IMR-90 (cell line): ENCODE measurements at regions not wholly inside any gene's neighbourhood (a gene's known extent, or its start where the extent isn't known, plus 50 kb on each side); places are given as distances from the start of the nearest gene placed in this dataset.

ENCODE experiments used
- ATAC-seq: fragments of 200-7000 bp; cut with Tn5 transposase; 2 replicates; pipeline ENCODE4 v1.9.1; 2020; ENCODE audit warnings: low read depth, mild to moderate bottlenecking, moderate library complexity
- BruUV-seq: library from RNA; stranded (reverse); fragments of 400-500 nt; replicated peaks from 2 replicates; lab custom pipeline; 2021; lab: Mats Ljungman, UMichigan
- CTCF ChIA-PET: fragments of 300-600 bp; formaldehyde crosslinking; extraction: SDS; loops from one replicate; lab custom pipeline; 2021; ENCODE audit warnings: antibody characterized with exemption; lab: Yijun Ruan, JAX
- POLR2A ChIA-PET: fragments of 300-600 bp; sonication (Branson Sonifier 250); formaldehyde crosslinking; loops from one replicate; lab custom pipeline; 2022; ENCODE audit warnings: antibody characterized with exemption; ENCODE audit not compliant: unreplicated experiment; lab: Charles Lee
- DNase-seq: peaks from one replicate; pipeline ENCODE4 v3.0.0; 2013
- H2AFZ ChIP-seq: replicated peaks from 2 replicates; pipeline ENCODE3; 2013; ENCODE audit warnings: low read length, mild to moderate bottlenecking; ENCODE audit not compliant: poor library complexity
- H2AK5ac ChIP-seq: 2 replicates; pipeline ENCODE4 v1.6.1; 2013; ENCODE audit warnings: low read depth, low read length, inconsistent platforms
- H2AK9ac ChIP-seq: replicated peaks from 2 replicates; pipeline ENCODE3; 2013; ENCODE audit warnings: mild to moderate bottlenecking, low read depth, low read length, moderate library complexity; ENCODE audit not compliant: poor library complexity
- H2BK120ac ChIP-seq: 2 replicates; pipeline ENCODE4 v1.6.1; 2013; ENCODE audit warnings: low read depth, low read length, inconsistent platforms
- H2BK15ac ChIP-seq: 3 replicates; pipeline ENCODE4 v1.6.1; 2013; ENCODE audit warnings: low read depth, low read length, inconsistent platforms
- H2BK20ac ChIP-seq: 2 replicates; pipeline ENCODE4 v1.6.1; 2013; ENCODE audit warnings: low read depth, mild to moderate bottlenecking, inconsistent platforms, low read length, moderate library complexity
- H2BK5ac ChIP-seq: 2 replicates; pipeline ENCODE4 v1.6.1; 2013; ENCODE audit warnings: mild to moderate bottlenecking, low read depth, low read length, inconsistent platforms; ENCODE audit not compliant: poor library complexity, severe bottlenecking
- H3K14ac ChIP-seq: replicated peaks from 2 replicates; pipeline ENCODE4 v1.6.1; 2013; ENCODE audit warnings: low read depth, low read length, inconsistent platforms
- H3K18ac ChIP-seq: 2 replicates; pipeline ENCODE4 v1.6.1; 2013; ENCODE audit warnings: low read depth, low read length, control low read depth
- H3K23ac ChIP-seq: 2 replicates; pipeline ENCODE4 v1.6.1; 2013; ENCODE audit warnings: low read depth, low read length, inconsistent platforms
- H3K27ac ChIP-seq: 2 replicates; pipeline ENCODE4 v1.5.1; 2013; ENCODE audit warnings: mild to moderate bottlenecking, control low read depth, low read length; ENCODE audit not compliant: insufficient read depth
- H3K27me3 ChIP-seq: 2 replicates; pipeline ENCODE4 v1.6.1; 2013; ENCODE audit warnings: low read length; ENCODE audit not compliant: control insufficient read depth, insufficient read depth
- H3K36me3 ChIP-seq: 2 replicates; pipeline ENCODE4 v1.6.1; 2013; ENCODE audit warnings: low read length, mixed read lengths; ENCODE audit not compliant: control insufficient read depth, insufficient read depth
- H3K4ac ChIP-seq: 2 replicates; pipeline ENCODE4 v1.6.1; 2013; ENCODE audit warnings: low read depth, low read length, inconsistent platforms
- H3K4me1 ChIP-seq: 2 replicates; pipeline ENCODE4 v1.6.1; 2013; ENCODE audit warnings: low read length, mixed read lengths; ENCODE audit not compliant: control insufficient read depth, insufficient read depth
- H3K4me2 ChIP-seq: 2 replicates; pipeline ENCODE4 v1.6.1; 2013; ENCODE audit warnings: low read depth, mild to moderate bottlenecking, control low read depth, low read length, moderate library complexity
- H3K4me3 ChIP-seq: 2 replicates; pipeline ENCODE4 v1.5.1; 2013; ENCODE audit warnings: low read depth, mild to moderate bottlenecking, control low read depth, low read length, moderate library complexity; ENCODE audit not compliant: insufficient read depth
- H3K56ac ChIP-seq: 2 replicates; pipeline ENCODE4 v1.6.1; 2013; ENCODE audit warnings: low read length, inconsistent platforms; ENCODE audit not compliant: insufficient read depth; ENCODE audit errors: extremely low read depth
- H3K79me1 ChIP-seq, 2 experiments: 2 replicates each; pipeline ENCODE4 v1.6.1; 2013; ENCODE audit warnings: low read length in 2 of 2, inconsistent platforms in 1 of 2, low read depth in 1 of 2
- H3K9ac ChIP-seq: 2 replicates; pipeline ENCODE4 v1.6.1; 2013; ENCODE audit warnings: low read depth, low read length, control low read depth
- H3K9me1 ChIP-seq: 2 replicates; pipeline ENCODE4 v1.6.1; 2013; ENCODE audit warnings: low read length, inconsistent platforms; ENCODE audit not compliant: insufficient read depth
- H3K9me3 ChIP-seq: 2 replicates; pipeline ENCODE4 v1.6.1; 2013; ENCODE audit warnings: low read length; ENCODE audit not compliant: control insufficient read depth, insufficient read depth
- H4K20me1 ChIP-seq: 2 replicates; pipeline ENCODE4 v1.6.1; 2013; ENCODE audit warnings: low read length, inconsistent platforms; ENCODE audit not compliant: insufficient read depth
- H4K5ac ChIP-seq: 2 replicates; pipeline ENCODE4 v1.6.1; 2013; ENCODE audit warnings: mild to moderate bottlenecking, low read depth, low read length, control low read depth
- H4K8ac ChIP-seq, 2 experiments: 2 replicates each; pipeline ENCODE4 v1.6.1; 2013; ENCODE audit warnings: low read depth in 2 of 2, low read length in 2 of 2, control low read depth in 1 of 2, inconsistent platforms in 1 of 2
- H4K91ac ChIP-seq: 2 replicates; pipeline ENCODE4 v1.6.1; 2013; ENCODE audit warnings: low read depth, low read length, inconsistent platforms; ENCODE audit not compliant: insufficient read depth
- SMC3 ChIP-seq: fragments of 150-350 bp; IDR thresholded peaks from 2 replicates; pipeline ENCODE4 v1.6.1; 2016; ENCODE audit warnings: low read depth, mild to moderate bottlenecking, antibody characterized with exemption, low read length, moderate library complexity
- WGBS, 2 experiments: methylation state at CpG; one replicate each; pipeline versions ENCODE4 v1.1.5 to v1.1.7; 2013; ENCODE audit warnings: missing lambda C conversion rate in 2 of 2; ENCODE audit not compliant: insufficient read length in 1 of 2; ENCODE audit errors: extremely low coverage in 2 of 2; 5-methylcytosine and 5-hydroxymethylcytosine counted together
- dilution Hi-C: fragments of 300-500 bp; cut with HindIII; formaldehyde crosslinking; loops from one replicate; pipeline ENCODE4 v1.14.3; 2018; ENCODE audit warnings: low sequenced_read_pairs; ENCODE audit not compliant: unreplicated experiment
- in situ Hi-C: fragments of 300-500 bp; cut with MboI; formaldehyde crosslinking; loops from 3 replicates; pipeline ENCODE4 v1.14.3; 2019; ENCODE audit warnings: low sequenced_read_pairs, inconsistent platforms, mixed read lengths
- intact Hi-C: fragments of 100-400 bp; cut with micrococcal nuclease; formaldehyde crosslinking; loops from 2 replicates; pipeline ENCODE4 v1.10.0; 2022
- TF ChIP-seq, protein P1 (sequence below): fragments of 150-350 bp; IDR thresholded peaks from 2 replicates; pipeline ENCODE4 v1.6.1; 2017; ENCODE audit warnings: mild to moderate bottlenecking, antibody characterized with exemption, low read length, low read depth

DNA sequence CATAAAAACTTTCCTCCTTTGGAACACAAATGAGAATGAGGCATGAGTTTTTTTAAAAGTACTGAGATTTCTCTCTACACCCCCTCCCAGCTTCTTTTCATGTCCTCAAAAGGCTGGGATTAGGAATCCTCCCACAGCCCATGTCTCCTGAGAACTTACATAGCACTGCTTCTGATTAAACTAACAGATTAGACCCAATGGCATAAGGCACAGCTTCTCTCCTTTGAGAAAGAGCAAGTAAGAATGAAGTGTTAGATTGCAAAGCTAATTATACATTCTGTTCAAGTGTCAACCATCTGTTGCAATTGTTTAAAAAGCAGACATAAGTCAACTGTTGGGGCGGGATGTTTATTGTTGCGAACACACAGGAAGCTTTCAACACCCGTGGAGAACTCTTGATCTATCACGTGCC, 715.1 kb downstream of the CDH11 start:
- H3K14ac ChIP-seq: no peak overlapping the region
- H3K23ac ChIP-seq: no peak overlapping the region
- no peak overlapping the region for H2BK20ac ChIP-seq
- DNase-seq (no peak), ATAC-seq (no peak; the same call in 1 of the 2 replicates)
- H3K4me3 ChIP-seq: no peak overlapping the region
- no peak overlapping the region for H3K4ac ChIP-seq
- no TSS peak for BruUV-seq
- no peak overlapping the region for H3K18ac ChIP-seq
- no peak overlapping the region for H2BK5ac ChIP-seq
- no peaks in the 10 kb centered on the region for H3K36me3 ChIP-seq
- no CpG with 5 or more reads among the region's 4 CpGs for WGBS, 2 experiments
- H3K27ac ChIP-seq: no peak overlapping the region
- H3K9me1 ChIP-seq: no peaks in the 10 kb centered on the region; the same call in 1 of the 2 replicates
- H3K4me1 ChIP-seq: no peaks in the 10 kb centered on the region
- no peaks in the 10 kb centered on the region for H3K79me1 ChIP-seq
- H2BK15ac ChIP-seq: no peak overlapping the region
- H2AFZ ChIP-seq: no peak overlapping the region
- H3K56ac ChIP-seq: no peak overlapping the region
- dilution Hi-C loops: no loop called here
- no peak overlapping the region for H4K91ac ChIP-seq
- no peaks in the 10 kb centered on the region for H4K20me1 ChIP-seq
- POLR2A ChIA-PET: no interaction called here
- intact Hi-C loops: no loop called here
- no peak overlapping the region for H3K4me2 ChIP-seq
- in situ Hi-C loops: no loop called here
- no peak overlapping the region for H2AK9ac ChIP-seq
- H2AK5ac ChIP-seq: no peak overlapping the region
- no peak overlapping the region for H4K5ac ChIP-seq
- no peak overlapping the region for H3K9ac ChIP-seq
- peaks cover 2% of the 10 kb centered on the region; the same call in 1 of the 2 replicates for H3K27me3 ChIP-seq
- no peak overlapping the region for H4K8ac ChIP-seq
- no peak overlapping the region for H2BK120ac ChIP-seq
- CTCF ChIA-PET: no interaction called here
- TF ChIP-seq, protein P1, sequence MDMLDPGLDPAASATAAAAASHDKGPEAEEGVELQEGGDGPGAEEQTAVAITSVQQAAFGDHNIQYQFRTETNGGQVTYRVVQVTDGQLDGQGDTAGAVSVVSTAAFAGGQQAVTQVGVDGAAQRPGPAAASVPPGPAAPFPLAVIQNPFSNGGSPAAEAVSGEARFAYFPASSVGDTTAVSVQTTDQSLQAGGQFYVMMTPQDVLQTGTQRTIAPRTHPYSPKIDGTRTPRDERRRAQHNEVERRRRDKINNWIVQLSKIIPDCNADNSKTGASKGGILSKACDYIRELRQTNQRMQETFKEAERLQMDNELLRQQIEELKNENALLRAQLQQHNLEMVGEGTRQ: no peak
- no peak for TF ChIP-seq SMC3
- no peaks in the 10 kb centered on the region for H3K9me3 ChIP-seq
